Smooth muscle cell (in vitro differentiated cells): ENCODE measurements at regions not wholly inside any gene's neighbourhood (a gene's known extent, or its start where the extent isn't known, plus 50 kb on each side); places are given as distances from the start of the nearest gene placed in this dataset.

Experiments used
- DNase-seq: peaks from one replicate; lab custom pipeline; 2025; ENCODE audit not compliant: unreplicated experiment; lab: John Stamatoyannopoulos, UW
- H2AFZ ChIP-seq: fragments of 200-600 bp; sonication (generic); 2 replicates; pipeline ENCODE4 v1.6.0; 2016; ENCODE audit warnings: antibody characterized with exemption, low read depth, mild to moderate bottlenecking
- H3F3A ChIP-seq: fragments of 200-600 bp; sonication (generic); 2 replicates; pipeline ENCODE4 v1.6.0; 2017; ENCODE audit warnings: antibody characterized with exemption, low read depth
- H3K27ac ChIP-seq: fragments of 200-600 bp; sonication (generic); 2 replicates; pipeline ENCODE4 v1.5.1; 2016; ENCODE audit warnings: low read depth, mild to moderate bottlenecking
- H3K27me3 ChIP-seq: fragments of 200-600 bp; sonication (generic); 2 replicates; pipeline ENCODE4 v1.6.1; 2016; ENCODE audit warnings: low read depth, mild to moderate bottlenecking
- H3K36me3 ChIP-seq: fragments of 200-600 bp; sonication (generic); 2 replicates; pipeline ENCODE4 v1.5.1; 2016; ENCODE audit warnings: low read depth
- H3K4me1 ChIP-seq: fragments of 200-600 bp; sonication (generic); 2 replicates; pipeline ENCODE4 v1.5.1; 2016; ENCODE audit warnings: low read depth
- H3K4me2 ChIP-seq: fragments of 200-600 bp; sonication (generic); 2 replicates; pipeline ENCODE4 v1.6.0; 2016; ENCODE audit warnings: mild to moderate bottlenecking
- H3K4me3 ChIP-seq: fragments of 200-600 bp; sonication (generic); 2 replicates; pipeline ENCODE4 v1.5.1; 2016; ENCODE audit warnings: mild to moderate bottlenecking
- H3K79me2 ChIP-seq: fragments of 200-600 bp; sonication (generic); 2 replicates; pipeline ENCODE4 v1.6.0; 2016; ENCODE audit warnings: low read depth, mild to moderate bottlenecking
- H3K9ac ChIP-seq: fragments of 200-600 bp; sonication (generic); 2 replicates; pipeline ENCODE4 v1.6.0; 2016; ENCODE audit warnings: low read depth
- H3K9me3 ChIP-seq: fragments of 200-600 bp; sonication (generic); replicated peaks from 2 replicates; pipeline ENCODE4 v1.5.1; 2016; ENCODE audit warnings: low read depth
- H4K20me1 ChIP-seq: fragments of 200-600 bp; sonication (generic); 2 replicates; pipeline ENCODE4 v1.6.0; 2016; ENCODE audit warnings: low read depth
- CTCF ChIP-seq: fragments of 200-600 bp; sonication (generic); IDR thresholded peaks from 2 replicates; pipeline ENCODE4 v1.5.1; 2017; ENCODE audit warnings: borderline replicate concordance, mild to moderate bottlenecking, antibody characterized with exemption; ENCODE audit not compliant: insufficient read depth, poor library complexity, severe bottlenecking
- WGBS: methylation state at CpG from one replicate; pipeline ENCODE4 v1.1.7; 2016; ENCODE audit warnings: low lambda C conversion rate; 5-methylcytosine and 5-hydroxymethylcytosine counted together

- Histone ChIP-seq H3F3A (no peaks in the 10 kb centered on the region), H3K4me3 (no peak overlapping the region), H3K27me3 (peaks cover 4% of the 10 kb centered on the region), H3K9me3 (no peaks in the 10 kb centered on the region), H2AFZ (no peak overlapping the region), H3K4me1 (no peaks in the 10 kb centered on the region), H3K27ac (no peak overlapping the region), H4K20me1 (no peaks in the 10 kb centered on the region), H3K9ac (no peak overlapping the region), H3K4me2 (no peak overlapping the region), H3K36me3 (no peaks in the 10 kb centered on the region), H3K79me2 (no peaks in the 10 kb centered on the region)
- TF ChIP-seq CTCF = no peak
- no peak for DNase-seq
- WGBS = 86% methylated on average over 4 of the region's 4 CpGs
Measured at GRCh38 chr4:163913571-163913970, 419.1 kb downstream of the TMA16 start.

GRCh38 chr4:163915896-163916295 lies 421.4 kb downstream of the TMA16 start:
- no peak for TF ChIP-seq CTCF
- H3K9ac ChIP-seq = no peak overlapping the region
- H3K4me3 ChIP-seq = no peak overlapping the region
- peaks cover 4% of the 10 kb centered on the region for H3K27me3 ChIP-seq
- H3K4me1 ChIP-seq = no peaks in the 10 kb centered on the region
- H3K79me2 ChIP-seq = no peaks in the 10 kb centered on the region
- no peak for DNase-seq
- 83% methylated on average over 3 of the region's 3 CpGs for whole genome bisulfite sequencing
- H4K20me1 ChIP-seq = no peaks in the 10 kb centered on the region
- no peak overlapping the region for H2AFZ ChIP-seq
- H3K9me3 ChIP-seq = no peaks in the 10 kb centered on the region
- no peak overlapping the region for H3K4me2 ChIP-seq
- no peaks in the 10 kb centered on the region for H3K36me3 ChIP-seq
- H3F3A ChIP-seq = no peaks in the 10 kb centered on the region
- no peak overlapping the region for H3K27ac ChIP-seq

GRCh38 chr4:163920426-163920825 lies 425.9 kb downstream of the TMA16 start:
- H3K27me3 ChIP-seq = no peaks in the 10 kb centered on the region
- no peaks in the 10 kb centered on the region for H3K36me3 ChIP-seq
- no peak overlapping the region for H2AFZ ChIP-seq
- H3K4me3 ChIP-seq = no peak overlapping the region
- H3K27ac ChIP-seq = no peak overlapping the region
- TF ChIP-seq CTCF = no peak
- no peak overlapping the region for H3K9ac ChIP-seq
- H3K4me2 ChIP-seq = no peak overlapping the region
- no peaks in the 10 kb centered on the region for H3K9me3 ChIP-seq
- WGBS = 93% methylated on average over 2 of the region's 2 CpGs
- no peaks in the 10 kb centered on the region for H4K20me1 ChIP-seq
- H3F3A ChIP-seq = no peaks in the 10 kb centered on the region
- no peaks in the 10 kb centered on the region for H3K79me2 ChIP-seq
- no peaks in the 10 kb centered on the region for H3K4me1 ChIP-seq
- no peak for DNase-seq

GRCh38 chr4:163922302-163922701 lies 427.8 kb downstream of the TMA16 start:
- Histone ChIP-seq H3F3A (no peaks in the 10 kb centered on the region), H3K4me3 (no peak overlapping the region), H3K9me3 (no peaks in the 10 kb centered on the region), H4K20me1 (no peaks in the 10 kb centered on the region), H2AFZ (no peak overlapping the region), H3K9ac (no peak overlapping the region), H3K36me3 (no peaks in the 10 kb centered on the region), H3K27ac (no peak overlapping the region), H3K4me2 (no peak overlapping the region), H3K27me3 (no peaks in the 10 kb centered on the region), H3K79me2 (no peaks in the 10 kb centered on the region), H3K4me1 (no peaks in the 10 kb centered on the region)
- DNase-seq = no peak
- no peak for TF ChIP-seq CTCF
- WGBS = 94% methylated on average over 2 of the region's 2 CpGs
